ENCODE measurements at regions not wholly inside any gene's neighbourhood (a gene's known extent, or its start where the extent isn't known, plus 50 kb on each side); places are given as distances from the start of the nearest gene placed in this dataset.
A peak's percentile ranks its signal among the peaks of the same experiment; 100 is the strongest.

- no peak for DNase-seq (ENCODE audit: low spot score)
Observed at GRCh38 chr10:4775808-4776207, 50.2 kb upstream of the AKR1E2 start.

- DNase-seq (ENCODE audit: low spot score) = no peak
Observed at GRCh38 chr10:4772202-4772570, 53.8 kb upstream of the AKR1E2 start.

GRCh38 chr10:4771554-4772201 is 54.3 kb upstream of the AKR1E2 start:
- no peak for DNase-seq (ENCODE audit: low spot score)

GRCh38 chr10:4770801-4771553 is 55.0 kb upstream of the AKR1E2 start:
- peak; percentile 73 for DNase-seq (ENCODE audit: low spot score)

GRCh38 chr10:4768416-4768815 is 57.6 kb upstream of the AKR1E2 start:
- no peak for DNase-seq (ENCODE audit: low spot score)

- peak; percentile 67 for DNase-seq (ENCODE audit: low spot score)
Observed at GRCh38 chr10:4767033-4767814, 58.8 kb upstream of the AKR1E2 start.

GRCh38 chr10:4766454-4766853 is 59.6 kb upstream of the AKR1E2 start:
- DNase-seq (ENCODE audit: low spot score) = peak; percentile 26

GRCh38 chr10:4765428-4765827 is 60.6 kb upstream of the AKR1E2 start:
- DNase-seq (ENCODE audit: low spot score) = no peak

- DNase-seq (ENCODE audit: low spot score) = peak; percentile 26
Observed at GRCh38 chr10:4763960-4764428, 62.0 kb upstream of the AKR1E2 start.

GRCh38 chr10:4763513-4763912 is 62.5 kb upstream of the AKR1E2 start:
- DNase-seq (ENCODE audit: low spot score) = no peak

- no peak for DNase-seq (ENCODE audit: low spot score)
Observed at GRCh38 chr10:4758256-4758655, 67.8 kb upstream of the AKR1E2 start.

- no peak for DNase-seq (ENCODE audit: low spot score)
Observed at GRCh38 chr10:4755286-4755989, 70.6 kb upstream of the AKR1E2 start.

GRCh38 chr10:4754143-4754542 is 71.9 kb upstream of the AKR1E2 start:
- no peak for DNase-seq (ENCODE audit: low spot score)

GRCh38 chr10:4751211-4751610 is 74.8 kb upstream of the AKR1E2 start:
- no peak for DNase-seq (ENCODE audit: low spot score)

GRCh38 chr10:4749271-4749574 is 76.8 kb upstream of the AKR1E2 start:
- DNase-seq (ENCODE audit: low spot score) = no peak

GRCh38 chr10:4748491-4749270 is 77.3 kb upstream of the AKR1E2 start:
- no peak for DNase-seq (ENCODE audit: low spot score)

- DNase-seq (ENCODE audit: low spot score) = no peak
Observed at GRCh38 chr10:4742217-4742616, 83.8 kb upstream of the AKR1E2 start.

- DNase-seq (ENCODE audit: low spot score) = no peak
Observed at GRCh38 chr10:4740471-4740870, 85.5 kb upstream of the AKR1E2 start.

GRCh38 chr10:4736608-4737007 is 89.4 kb upstream of the AKR1E2 start:
- DNase-seq (ENCODE audit: low spot score) = no peak

- DNase-seq (ENCODE audit: low spot score) = no peak
Observed at GRCh38 chr10:4736183-4736582, 89.8 kb upstream of the AKR1E2 start.

GRCh38 chr10:4733843-4734224 is 92.2 kb upstream of the AKR1E2 start:
- DNase-seq (ENCODE audit: low spot score) = no peak

Data from umbilical cord (tissue), 1 donor.